Panc1 (cell line): ENCODE measurements at regions not wholly inside any gene's neighbourhood (a gene's known extent, or its start where the extent isn't known, plus 50 kb on each side); places are given as distances from the start of the nearest gene placed in this dataset.

ENCODE experiments used
- ATAC-seq: fragments of 200-7000 bp; cut with Tn5 transposase; 2 replicates; pipeline ENCODE4 v1.9.1; 2020; ENCODE audit warnings: mild to moderate bottlenecking, moderate library complexity
- BruUV-seq: library from RNA; stranded (reverse); fragments of 400-500 nt; replicated peaks from 2 replicates; lab custom pipeline; 2021; lab: Mats Ljungman, UMichigan
- CTCF ChIA-PET: fragments of 300-600 bp; sonication (Branson Sonifier 250); formaldehyde crosslinking; loops from one replicate; lab custom pipeline; 2022; ENCODE audit warnings: antibody characterized with exemption; lab: Charles Lee
- POLR2A ChIA-PET: fragments of 300-600 bp; sonication (Branson Sonifier 250); formaldehyde crosslinking; loops from one replicate; lab custom pipeline; 2022; ENCODE audit warnings: antibody characterized with exemption; lab: Charles Lee
- DNase-seq: peaks from one replicate; pipeline ENCODE4 v3.0.0-alpha.2; 2010; ENCODE audit warnings: low read depth, low spot score
- H3K27ac ChIP-seq: 2 replicates; pipeline ENCODE4 v1.5.1; 2011; ENCODE audit warnings: mild to moderate bottlenecking, low read length, inconsistent platforms
- H3K27me3 ChIP-seq: fragments of 200-500 bp; sonication (Bioruptor generic); 2 replicates; pipeline ENCODE4 v1.6.0; 2014; ENCODE audit warnings: low read length, inconsistent platforms; ENCODE audit not compliant: control insufficient read depth, insufficient read depth
- H3K36me3 ChIP-seq: fragments of 200-500 bp; sonication (Bioruptor generic); 2 replicates; pipeline ENCODE4 v1.5.1; 2014; ENCODE audit warnings: inconsistent platforms, mild to moderate bottlenecking, low read length, moderate library complexity; ENCODE audit not compliant: control insufficient read depth, insufficient read depth
- H3K4me1 ChIP-seq: 2 replicates; pipeline ENCODE4 v1.5.1; 2011; ENCODE audit warnings: inconsistent platforms, mild to moderate bottlenecking, low read length, moderate library complexity; ENCODE audit not compliant: control insufficient read depth, insufficient read depth
- H3K4me3 ChIP-seq, 2 experiments: 2 replicates each; pipeline ENCODE4 v1.5.1; 2011 to 2012; ENCODE audit warnings: low read depth in 2 of 2, low read length in 2 of 2, mild to moderate bottlenecking in 2 of 2, inconsistent platforms in 1 of 2, moderate library complexity in 1 of 2
- H3K9me3 ChIP-seq: fragments of 200-500 bp; sonication (Bioruptor generic); 2 replicates; pipeline ENCODE4 v1.5.1; 2014; ENCODE audit warnings: low read depth, mild to moderate bottlenecking, inconsistent platforms, low read length, moderate library complexity; ENCODE audit not compliant: control insufficient read depth, insufficient read depth
- POLR2AphosphoS5 ChIP-seq: IDR thresholded peaks from 2 replicates; pipeline ENCODE4 v1.6.1; 2012; ENCODE audit warnings: mild to moderate bottlenecking, low read depth, low read length, moderate library complexity
- SIN3A ChIP-seq: IDR thresholded peaks from 2 replicates; pipeline ENCODE4 v1.6.1; 2012; ENCODE audit warnings: low read depth, mild to moderate bottlenecking, low read length, moderate library complexity, borderline replicate concordance; ENCODE audit not compliant: insufficient read depth
- TCF7L2 ChIP-seq: IDR thresholded peaks from 2 replicates; pipeline ENCODE4 v1.6.1; 2011; ENCODE audit warnings: mild to moderate bottlenecking, low read depth, low read length, inconsistent platforms
- in situ Hi-C: cut with HindIII; loops from 2 replicates; pipeline ENCODE4 v1.10.0; 2016; ENCODE audit warnings: low sequenced_read_pairs, low pct_unique_long_range_greater_than_20kb
- intact Hi-C: fragments of 100-400 bp; cut with micrococcal nuclease; formaldehyde crosslinking; loops from one replicate; pipeline ENCODE4 v1.10.0; 2022; ENCODE audit not compliant: unreplicated experiment
- TF ChIP-seq, protein P1 (sequence below), 2 experiments: IDR thresholded peaks; 2 replicates each; pipeline ENCODE4 v1.6.1; 2011 to 2012; ENCODE audit warnings: low read depth in 2 of 2, control low read depth in 1 of 2, low read length in 1 of 2, mild to moderate bottlenecking in 1 of 2, moderate library complexity in 1 of 2; ENCODE audit not compliant: insufficient read depth in 1 of 2
- TF ChIP-seq, protein P2 (sequence below): fragments of 450-650 bp; IDR thresholded peaks from 2 replicates; pipeline ENCODE4 v1.5.1; 2017; ENCODE audit warnings: mild to moderate bottlenecking

DNA sequence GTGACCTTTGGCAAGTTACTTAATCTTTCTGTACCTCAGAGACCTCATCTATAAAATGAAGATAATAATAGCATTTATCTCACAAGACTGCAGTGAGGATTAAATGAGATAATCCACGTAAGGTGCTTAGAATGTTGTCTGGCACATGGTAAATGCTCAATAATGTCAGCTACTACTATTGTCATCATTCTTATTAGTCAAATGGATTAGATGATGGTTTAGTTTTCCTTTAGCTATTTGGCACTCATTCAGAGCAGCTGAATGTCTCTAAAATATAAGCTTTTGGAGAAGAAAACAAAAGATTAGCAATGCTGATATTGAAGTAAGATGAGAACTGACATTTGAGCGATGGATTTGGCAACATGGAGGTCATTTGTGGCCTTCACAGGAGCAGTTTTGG is 125.1 kb downstream of the AQP4 start:
- no peaks in the 10 kb centered on the region for H3K36me3 ChIP-seq
- ChIA-PET POLR2A (no interaction called here), CTCF (no interaction called here)
- ATAC-seq (no peak), DNase-seq (no peak)
- TF ChIP-seq POLR2AphosphoS5 (no peak), TCF7L2 (no peak), SIN3A (no peak)
- TF ChIP-seq, protein P1, sequence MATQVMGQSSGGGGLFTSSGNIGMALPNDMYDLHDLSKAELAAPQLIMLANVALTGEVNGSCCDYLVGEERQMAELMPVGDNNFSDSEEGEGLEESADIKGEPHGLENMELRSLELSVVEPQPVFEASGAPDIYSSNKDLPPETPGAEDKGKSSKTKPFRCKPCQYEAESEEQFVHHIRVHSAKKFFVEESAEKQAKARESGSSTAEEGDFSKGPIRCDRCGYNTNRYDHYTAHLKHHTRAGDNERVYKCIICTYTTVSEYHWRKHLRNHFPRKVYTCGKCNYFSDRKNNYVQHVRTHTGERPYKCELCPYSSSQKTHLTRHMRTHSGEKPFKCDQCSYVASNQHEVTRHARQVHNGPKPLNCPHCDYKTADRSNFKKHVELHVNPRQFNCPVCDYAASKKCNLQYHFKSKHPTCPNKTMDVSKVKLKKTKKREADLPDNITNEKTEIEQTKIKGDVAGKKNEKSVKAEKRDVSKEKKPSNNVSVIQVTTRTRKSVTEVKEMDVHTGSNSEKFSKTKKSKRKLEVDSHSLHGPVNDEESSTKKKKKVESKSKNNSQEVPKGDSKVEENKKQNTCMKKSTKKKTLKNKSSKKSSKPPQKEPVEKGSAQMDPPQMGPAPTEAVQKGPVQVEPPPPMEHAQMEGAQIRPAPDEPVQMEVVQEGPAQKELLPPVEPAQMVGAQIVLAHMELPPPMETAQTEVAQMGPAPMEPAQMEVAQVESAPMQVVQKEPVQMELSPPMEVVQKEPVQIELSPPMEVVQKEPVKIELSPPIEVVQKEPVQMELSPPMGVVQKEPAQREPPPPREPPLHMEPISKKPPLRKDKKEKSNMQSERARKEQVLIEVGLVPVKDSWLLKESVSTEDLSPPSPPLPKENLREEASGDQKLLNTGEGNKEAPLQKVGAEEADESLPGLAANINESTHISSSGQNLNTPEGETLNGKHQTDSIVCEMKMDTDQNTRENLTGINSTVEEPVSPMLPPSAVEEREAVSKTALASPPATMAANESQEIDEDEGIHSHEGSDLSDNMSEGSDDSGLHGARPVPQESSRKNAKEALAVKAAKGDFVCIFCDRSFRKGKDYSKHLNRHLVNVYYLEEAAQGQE (IDR thresholded peaks at IDR 0.05; ENCODE audit: insufficient read depth in 1 of 2, low read depth in 2 of 2, low read length in 1 of 2) = no peak
- TF ChIP-seq, protein P2, sequence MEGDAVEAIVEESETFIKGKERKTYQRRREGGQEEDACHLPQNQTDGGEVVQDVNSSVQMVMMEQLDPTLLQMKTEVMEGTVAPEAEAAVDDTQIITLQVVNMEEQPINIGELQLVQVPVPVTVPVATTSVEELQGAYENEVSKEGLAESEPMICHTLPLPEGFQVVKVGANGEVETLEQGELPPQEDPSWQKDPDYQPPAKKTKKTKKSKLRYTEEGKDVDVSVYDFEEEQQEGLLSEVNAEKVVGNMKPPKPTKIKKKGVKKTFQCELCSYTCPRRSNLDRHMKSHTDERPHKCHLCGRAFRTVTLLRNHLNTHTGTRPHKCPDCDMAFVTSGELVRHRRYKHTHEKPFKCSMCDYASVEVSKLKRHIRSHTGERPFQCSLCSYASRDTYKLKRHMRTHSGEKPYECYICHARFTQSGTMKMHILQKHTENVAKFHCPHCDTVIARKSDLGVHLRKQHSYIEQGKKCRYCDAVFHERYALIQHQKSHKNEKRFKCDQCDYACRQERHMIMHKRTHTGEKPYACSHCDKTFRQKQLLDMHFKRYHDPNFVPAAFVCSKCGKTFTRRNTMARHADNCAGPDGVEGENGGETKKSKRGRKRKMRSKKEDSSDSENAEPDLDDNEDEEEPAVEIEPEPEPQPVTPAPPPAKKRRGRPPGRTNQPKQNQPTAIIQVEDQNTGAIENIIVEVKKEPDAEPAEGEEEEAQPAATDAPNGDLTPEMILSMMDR = no peak
- H3K27me3 ChIP-seq = no peaks in the 10 kb centered on the region
- H3K27ac ChIP-seq = no peak overlapping the region
- intact Hi-C loops (no loop called here), in situ Hi-C loops (no loop called here)
- no TSS peak for BruUV-seq
- no peak overlapping the region for H3K4me3 ChIP-seq
- H3K4me1 ChIP-seq = no peaks in the 10 kb centered on the region
- no peaks in the 10 kb centered on the region for H3K9me3 ChIP-seq

DNA sequence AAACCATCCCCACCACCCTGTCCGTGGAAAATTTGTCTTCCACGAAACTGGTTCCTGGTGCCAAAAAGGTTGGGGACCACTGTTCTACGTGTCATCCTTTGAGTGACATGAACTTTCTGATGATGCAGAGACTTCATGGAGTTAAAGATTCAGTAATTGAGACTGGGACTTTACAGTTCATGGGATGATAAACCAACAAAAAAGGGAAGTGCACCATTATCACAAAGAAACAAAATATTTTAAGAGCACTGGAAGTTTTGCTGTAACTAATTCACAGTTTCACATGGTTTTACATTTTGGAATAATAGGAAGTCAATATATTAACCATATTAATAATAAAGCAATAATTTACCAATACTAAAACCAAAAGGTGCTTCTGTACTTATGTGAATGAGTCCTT is 126.8 kb downstream of the AQP4 start:
- TF ChIP-seq SIN3A (no peak), TCF7L2 (no peak)
- DNase-seq = no peak
- BruUV-seq = no TSS peak
- Histone ChIP-seq H3K4me3 (no peak overlapping the region), H3K36me3 (no peaks in the 10 kb centered on the region), H3K4me1 (no peaks in the 10 kb centered on the region), H3K27me3 (no peaks in the 10 kb centered on the region), H3K9me3 (no peaks in the 10 kb centered on the region), H3K27ac (no peak overlapping the region)
- ChIA-PET POLR2A (no interaction called here), CTCF (no interaction called here)
- no peak for ATAC-seq
- in situ Hi-C loops = no loop called here
- intact Hi-C loops = no loop called here

DNA sequence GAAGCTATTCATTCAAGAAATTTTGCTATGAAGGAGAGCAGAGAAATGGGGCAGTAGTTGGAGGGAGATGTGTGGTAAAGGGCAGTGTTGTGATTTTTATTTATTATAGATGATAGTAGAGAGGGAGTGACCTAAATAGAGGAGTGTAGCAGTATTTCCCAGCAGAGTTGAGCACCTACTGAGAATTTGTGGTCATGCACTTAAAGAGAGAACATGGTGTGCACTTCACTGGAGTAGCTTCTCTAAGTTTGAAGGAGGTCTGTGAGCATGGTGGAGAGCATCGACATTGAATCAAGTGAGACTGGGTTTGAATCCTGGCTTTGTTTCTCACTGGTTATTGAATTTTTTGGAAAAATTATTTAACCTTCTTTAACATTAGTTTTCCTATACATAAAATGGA is 129.2 kb downstream of the AQP4 start:
- no peaks in the 10 kb centered on the region for H3K4me1 ChIP-seq
- no peaks in the 10 kb centered on the region for H3K27me3 ChIP-seq
- no peak overlapping the region for H3K4me3 ChIP-seq
- intact Hi-C loops (no loop called here), in situ Hi-C loops (no loop called here)
- TF ChIP-seq, protein P2 = no peak
- TF ChIP-seq, protein P1 (IDR thresholded peaks at IDR 0.05; ENCODE audit: insufficient read depth in 1 of 2, low read depth in 2 of 2, low read length in 1 of 2) = no peak
- TF ChIP-seq SIN3A (no peak), POLR2AphosphoS5 (no peak), TCF7L2 (no peak)
- no TSS peak for BruUV-seq
- H3K36me3 ChIP-seq = no peaks in the 10 kb centered on the region
- CTCF ChIA-PET = no interaction called here
- no peak overlapping the region for H3K27ac ChIP-seq
- DNase-seq (no peak), ATAC-seq (no peak)
- POLR2A ChIA-PET = no interaction called here
- no peaks in the 10 kb centered on the region for H3K9me3 ChIP-seq
